GM06990 (cell line): ENCODE measurements at regions not wholly inside any gene's neighbourhood (a gene's known extent, or its start where the extent isn't known, plus 50 kb on each side); places are given as distances from the start of the nearest gene placed in this dataset.
"Not testable (repeated sequence)": the region's sequence is repeated elsewhere in the genome, so short reads cannot be mapped to it uniquely, and the experiment has no call there.

ENCODE experiments used
- DNase-seq: peaks from one replicate; pipeline ENCODE4 v3.0.0-alpha.2; 2011; ENCODE audit not compliant: insufficient read length; ENCODE audit errors: extremely low read depth
- H3K27me3 ChIP-seq: replicated peaks from 2 replicates; pipeline ENCODE4 v1.6.0; 2011; ENCODE audit warnings: low read length; ENCODE audit not compliant: control insufficient read depth, insufficient read depth
- H3K36me3 ChIP-seq: 2 replicates; pipeline ENCODE4 v1.5.1; 2011; ENCODE audit warnings: low read length; ENCODE audit not compliant: control insufficient read depth, insufficient read depth
- H3K4me3 ChIP-seq: replicated peaks from 2 replicates; pipeline ENCODE4 v1.5.1; 2011; ENCODE audit warnings: low read depth, mild to moderate bottlenecking, control low read depth, low read length
- TF ChIP-seq, protein P1 (sequence below): IDR thresholded peaks from 2 replicates; pipeline ENCODE4 v1.5.1; 2011; ENCODE audit warnings: low read length, control low read depth, mild to moderate bottlenecking, inconsistent platforms; ENCODE audit not compliant: insufficient read depth, poor library complexity, severe bottlenecking

DNA sequence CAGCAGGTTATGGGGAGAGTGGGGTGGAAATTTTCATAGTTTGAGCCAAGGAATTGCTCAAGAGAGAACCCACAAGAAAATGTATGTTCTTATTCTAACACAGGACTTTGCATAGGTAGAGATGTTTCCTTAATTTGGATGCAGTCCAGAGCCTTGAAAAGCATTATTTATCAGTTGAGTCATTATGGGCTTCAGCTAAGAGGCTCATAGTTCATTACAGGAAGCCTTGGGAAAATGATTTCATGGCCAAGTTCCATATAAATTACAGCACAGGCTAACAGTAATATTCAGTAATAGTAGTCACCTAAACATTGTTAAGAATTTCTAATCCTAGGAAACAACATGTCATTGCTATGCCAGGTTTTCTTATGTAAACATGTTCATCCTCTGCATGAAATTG is 131.1 kb upstream of the PTPRZ1 start:
- DNase-seq, result no peak
- TF ChIP-seq, protein P1, sequence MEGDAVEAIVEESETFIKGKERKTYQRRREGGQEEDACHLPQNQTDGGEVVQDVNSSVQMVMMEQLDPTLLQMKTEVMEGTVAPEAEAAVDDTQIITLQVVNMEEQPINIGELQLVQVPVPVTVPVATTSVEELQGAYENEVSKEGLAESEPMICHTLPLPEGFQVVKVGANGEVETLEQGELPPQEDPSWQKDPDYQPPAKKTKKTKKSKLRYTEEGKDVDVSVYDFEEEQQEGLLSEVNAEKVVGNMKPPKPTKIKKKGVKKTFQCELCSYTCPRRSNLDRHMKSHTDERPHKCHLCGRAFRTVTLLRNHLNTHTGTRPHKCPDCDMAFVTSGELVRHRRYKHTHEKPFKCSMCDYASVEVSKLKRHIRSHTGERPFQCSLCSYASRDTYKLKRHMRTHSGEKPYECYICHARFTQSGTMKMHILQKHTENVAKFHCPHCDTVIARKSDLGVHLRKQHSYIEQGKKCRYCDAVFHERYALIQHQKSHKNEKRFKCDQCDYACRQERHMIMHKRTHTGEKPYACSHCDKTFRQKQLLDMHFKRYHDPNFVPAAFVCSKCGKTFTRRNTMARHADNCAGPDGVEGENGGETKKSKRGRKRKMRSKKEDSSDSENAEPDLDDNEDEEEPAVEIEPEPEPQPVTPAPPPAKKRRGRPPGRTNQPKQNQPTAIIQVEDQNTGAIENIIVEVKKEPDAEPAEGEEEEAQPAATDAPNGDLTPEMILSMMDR, result no peak
- Histone ChIP-seq H3K4me3 (no peak overlapping the region), H3K27me3 (no peaks in the 10 kb centered on the region; the same call in 1 of the 2 replicates), H3K36me3 (no peaks in the 10 kb centered on the region)

DNA sequence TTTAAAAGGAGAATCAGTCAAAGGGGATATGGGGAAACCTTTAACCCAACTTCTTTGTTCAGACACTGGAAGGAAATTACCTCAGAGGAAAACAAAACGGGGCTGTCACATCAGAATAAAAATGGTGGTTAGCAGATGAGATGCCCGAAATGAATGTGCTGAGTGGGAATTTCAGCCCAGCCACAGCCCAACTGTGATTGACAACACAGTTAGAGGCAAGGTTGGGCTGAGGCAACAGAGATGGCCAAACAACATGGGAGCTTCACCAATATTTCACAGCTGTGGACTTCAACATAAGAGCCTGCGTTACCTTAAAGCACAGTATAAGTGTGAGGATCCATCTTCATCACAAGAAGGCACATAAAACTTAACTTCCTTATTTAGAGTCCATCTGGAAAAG is 133.5 kb upstream of the PTPRZ1 start:
- no peaks in the 10 kb centered on the region for H3K36me3 ChIP-seq
- no peak overlapping the region for H3K4me3 ChIP-seq
- TF ChIP-seq, protein P1, result no peak
- H3K27me3 ChIP-seq, result no peaks in the 10 kb centered on the region; the same call in 1 of the 2 replicates
- DNase-seq, result no peak

DNA sequence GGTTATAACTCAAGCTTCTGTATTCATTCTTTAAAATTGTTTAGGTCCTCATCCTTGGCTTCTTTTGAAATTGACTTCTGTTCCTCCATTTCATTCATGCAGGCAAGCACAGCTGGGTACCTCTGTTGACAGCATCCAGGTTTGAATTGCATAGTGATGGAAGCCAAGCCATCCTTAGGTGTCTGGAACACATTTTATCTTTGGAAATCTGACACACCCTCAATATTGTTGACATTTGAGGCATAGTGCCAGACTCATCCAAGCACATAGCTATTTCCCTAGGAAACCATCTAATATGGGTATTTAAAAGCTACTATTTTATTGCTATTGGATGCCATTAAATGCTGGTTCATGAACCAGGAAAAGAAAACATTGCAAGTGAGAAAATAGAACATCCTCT is 142.1 kb upstream of the PTPRZ1 start:
- no peak for DNase-seq
- H3K27me3 ChIP-seq, result no peaks in the 10 kb centered on the region
- TF ChIP-seq, protein P1, result no peak
- H3K4me3 ChIP-seq, result no peak overlapping the region
- no peaks in the 10 kb centered on the region for H3K36me3 ChIP-seq

GRCh38 chr7:121714559-121715303 is 158.2 kb upstream of the PTPRZ1 start:
- H3K27me3 ChIP-seq, result no peaks in the 10 kb centered on the region
- H3K4me3 ChIP-seq, result no peak overlapping the region
- H3K36me3 ChIP-seq, result no peaks in the 10 kb centered on the region
- no peak for DNase-seq
- TF ChIP-seq, protein P1, result no peak

DNA sequence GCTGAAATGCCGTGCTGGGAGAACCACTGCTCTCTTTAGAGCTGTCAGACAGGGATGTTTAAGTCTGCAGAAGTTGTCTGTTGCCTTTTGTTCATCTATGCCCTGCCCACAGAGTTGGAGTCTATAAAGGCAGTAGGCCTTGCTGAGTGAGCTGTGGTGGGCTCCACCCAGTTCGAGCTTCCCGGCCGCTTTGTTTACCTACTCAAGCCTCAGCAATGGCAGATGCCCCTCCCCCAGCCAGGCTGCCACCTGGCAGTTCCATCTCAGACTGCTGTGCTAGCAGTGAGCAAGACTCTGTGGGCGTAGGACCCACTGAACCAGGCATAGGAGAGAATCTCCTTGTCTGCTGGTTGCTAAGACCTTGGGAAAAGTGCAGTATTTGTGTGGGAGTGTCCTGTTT is 160.0 kb upstream of the PTPRZ1 start:
- DNase-seq, H3K27me3 ChIP-seq, H3K4me3 ChIP-seq, H3K36me3 ChIP-seq: not testable (repeated sequence)

DNA sequence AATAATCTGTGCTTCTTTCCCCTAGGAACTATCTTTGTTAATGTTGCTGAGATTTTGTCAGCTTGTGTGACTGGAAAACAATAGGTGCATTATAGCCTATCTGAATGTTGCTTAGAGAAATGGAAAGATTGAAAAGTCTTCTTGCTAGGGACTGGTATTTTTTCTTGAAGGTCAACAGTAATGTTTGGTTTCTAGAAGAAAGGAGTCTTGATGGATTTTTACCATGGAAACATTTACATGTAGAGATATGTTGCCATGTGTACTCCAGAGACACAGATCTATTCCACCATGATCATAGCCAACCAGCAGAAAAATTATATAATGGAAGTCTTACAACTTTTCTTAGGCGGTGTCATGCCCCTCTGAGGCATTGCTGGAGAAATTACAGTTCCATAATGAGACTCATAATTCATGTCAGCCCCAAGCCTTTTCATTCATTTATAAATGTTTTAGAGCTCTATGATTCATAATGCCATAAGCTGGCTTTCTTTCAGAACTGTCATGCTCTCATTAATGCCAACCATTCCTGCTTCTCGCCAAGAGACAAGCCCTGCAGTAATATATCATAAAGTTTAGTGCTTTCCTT is 175.1 kb upstream of the PTPRZ1 start:
- H3K4me3 ChIP-seq, result no peak overlapping the region
- no peaks in the 10 kb centered on the region for H3K36me3 ChIP-seq
- no peak for DNase-seq
- no peaks in the 10 kb centered on the region; the same call in 1 of the 2 replicates for H3K27me3 ChIP-seq
- TF ChIP-seq, protein P1, result no peak
